ENCODE measurements at regions not wholly inside any gene's neighbourhood (a gene's known extent, or its start where the extent isn't known, plus 50 kb on each side); places are given as distances from the start of the nearest gene placed in this dataset.

- no peak for TF ChIP-seq SUZ12 (IDR thresholded peaks at IDR 0.05; ENCODE audit: extremely low read depth, insufficient read depth, insufficient read length)
- TF ChIP-seq YY1 (IDR thresholded peaks at IDR 0.05; ENCODE audit: insufficient read depth, insufficient read length), result no peak
- TF ChIP-seq ZNF274 (IDR thresholded peaks at IDR 0.05; ENCODE audit: low read depth, low read length), result no peak
- Histone ChIP-seq H3K9ac (ENCODE audit: insufficient read length, low read depth) (no peak overlapping the region), H3K9me3 (ENCODE audit: insufficient read depth, low read length) (no peaks in the 10 kb centered on the region), H3K36me3 (ENCODE audit: insufficient read depth, insufficient read length, low read length) (no peaks in the 10 kb centered on the region), H3K4me1 (ENCODE audit: insufficient read depth, insufficient read length) (no peaks in the 10 kb centered on the region), H3K27me3 (ENCODE audit: insufficient read depth, insufficient read length) (no peaks in the 10 kb centered on the region), H3K4me3 (ENCODE audit: insufficient read length, low read depth) (no peak overlapping the region)
- DNase-seq (ENCODE audit: low read depth, low spot score), result no peak
Observed at GRCh38 chr11:22433094-22433455, 94.9 kb downstream of the SLC17A6 start.

- Histone ChIP-seq H3K4me1 (ENCODE audit: insufficient read depth, insufficient read length) (no peaks in the 10 kb centered on the region), H3K36me3 (ENCODE audit: insufficient read depth, insufficient read length, low read length) (no peaks in the 10 kb centered on the region), H3K9ac (ENCODE audit: insufficient read length, low read depth) (no peak overlapping the region), H3K4me3 (ENCODE audit: insufficient read length, low read depth) (no peak overlapping the region), H3K27me3 (ENCODE audit: insufficient read depth, insufficient read length) (no peaks in the 10 kb centered on the region), H3K9me3 (ENCODE audit: insufficient read depth, low read length) (no peaks in the 10 kb centered on the region)
- DNase-seq (ENCODE audit: low read depth, low spot score), result no peak
- no peak for TF ChIP-seq SUZ12 (IDR thresholded peaks at IDR 0.05; ENCODE audit: extremely low read depth, insufficient read depth, insufficient read length)
- no peak for TF ChIP-seq ZNF274 (IDR thresholded peaks at IDR 0.05; ENCODE audit: low read depth, low read length)
- no peak for TF ChIP-seq YY1 (IDR thresholded peaks at IDR 0.05; ENCODE audit: insufficient read depth, insufficient read length)
Observed at GRCh38 chr11:22432291-22433093, 94.3 kb downstream of the SLC17A6 start.

GRCh38 chr11:22431106-22431505, 92.9 kb downstream of the SLC17A6 start:
- H3K9ac ChIP-seq (ENCODE audit: insufficient read length, low read depth), result no peak overlapping the region
- H3K9me3 ChIP-seq (ENCODE audit: insufficient read depth, low read length), result no peaks in the 10 kb centered on the region
- H3K36me3 ChIP-seq (ENCODE audit: insufficient read depth, insufficient read length, low read length), result no peaks in the 10 kb centered on the region
- no peaks in the 10 kb centered on the region for H3K4me1 ChIP-seq (ENCODE audit: insufficient read depth, insufficient read length)
- TF ChIP-seq YY1 (IDR thresholded peaks at IDR 0.05; ENCODE audit: insufficient read depth, insufficient read length), result no peak
- no peak for TF ChIP-seq ZNF274 (IDR thresholded peaks at IDR 0.05; ENCODE audit: low read depth, low read length)
- TF ChIP-seq SUZ12 (IDR thresholded peaks at IDR 0.05; ENCODE audit: extremely low read depth, insufficient read depth, insufficient read length), result no peak
- H3K4me3 ChIP-seq (ENCODE audit: insufficient read length, low read depth), result no peak overlapping the region
- no peak for DNase-seq (ENCODE audit: low read depth, low spot score)
- no peaks in the 10 kb centered on the region for H3K27me3 ChIP-seq (ENCODE audit: insufficient read depth, insufficient read length)

GRCh38 chr11:22430639-22431038, 92.5 kb downstream of the SLC17A6 start:
- no peaks in the 10 kb centered on the region for H3K36me3 ChIP-seq (ENCODE audit: insufficient read depth, insufficient read length, low read length)
- H3K4me1 ChIP-seq (ENCODE audit: insufficient read depth, insufficient read length), result no peaks in the 10 kb centered on the region
- no peaks in the 10 kb centered on the region for H3K27me3 ChIP-seq (ENCODE audit: insufficient read depth, insufficient read length)
- TF ChIP-seq YY1 (IDR thresholded peaks at IDR 0.05; ENCODE audit: insufficient read depth, insufficient read length) (no peak), ZNF274 (IDR thresholded peaks at IDR 0.05; ENCODE audit: low read depth, low read length) (no peak), SUZ12 (IDR thresholded peaks at IDR 0.05; ENCODE audit: extremely low read depth, insufficient read depth, insufficient read length) (no peak)
- no peak for DNase-seq (ENCODE audit: low read depth, low spot score)
- no peak overlapping the region for H3K9ac ChIP-seq (ENCODE audit: insufficient read length, low read depth)
- no peaks in the 10 kb centered on the region for H3K9me3 ChIP-seq (ENCODE audit: insufficient read depth, low read length)
- no peak overlapping the region for H3K4me3 ChIP-seq (ENCODE audit: insufficient read length, low read depth)

- no peaks in the 10 kb centered on the region for H3K36me3 ChIP-seq (ENCODE audit: insufficient read depth, insufficient read length, low read length)
- no peaks in the 10 kb centered on the region for H3K4me1 ChIP-seq (ENCODE audit: insufficient read depth, insufficient read length)
- no peak for TF ChIP-seq SUZ12 (IDR thresholded peaks at IDR 0.05; ENCODE audit: extremely low read depth, insufficient read depth, insufficient read length)
- no peak for TF ChIP-seq YY1 (IDR thresholded peaks at IDR 0.05; ENCODE audit: insufficient read depth, insufficient read length)
- TF ChIP-seq ZNF274 (IDR thresholded peaks at IDR 0.05; ENCODE audit: low read depth, low read length), result no peak
- DNase-seq (ENCODE audit: low read depth, low spot score), result no peak
- H3K9me3 ChIP-seq (ENCODE audit: insufficient read depth, low read length), result no peaks in the 10 kb centered on the region
- H3K4me3 ChIP-seq (ENCODE audit: insufficient read length, low read depth), result no peak overlapping the region
- H3K27me3 ChIP-seq (ENCODE audit: insufficient read depth, insufficient read length), result no peaks in the 10 kb centered on the region
- H3K9ac ChIP-seq (ENCODE audit: insufficient read length, low read depth), result no peak overlapping the region
Observed at GRCh38 chr11:22430141-22430541, 92.0 kb downstream of the SLC17A6 start.
